RWPE1 (cell line): ENCODE measurements at regions not wholly inside any gene's neighbourhood (a gene's known extent, or its start where the extent isn't known, plus 50 kb on each side); places are given as distances from the start of the nearest gene placed in this dataset.

Experiments used
- CTCF ChIA-PET: fragments of 350-600 bp; sonication (Branson Sonifier 250); formaldehyde crosslinking; extraction: SDS; loops from one replicate; lab custom pipeline; 2021; lab: Yijun Ruan, JAX
- POLR2A ChIA-PET: fragments of 400-600 bp; formaldehyde crosslinking; extraction: SDS; loops from one replicate; lab custom pipeline; 2020; ENCODE audit warnings: antibody characterized with exemption; ENCODE audit not compliant: low non-redundant PET; lab: Yijun Ruan, JAX
- DNase-seq: peaks from one replicate; pipeline ENCODE4 v3.0.0; 2012; ENCODE audit warnings: low spot score
- H3K27ac ChIP-seq: fragments of 450-650 bp; 2 replicates; pipeline ENCODE4 v1.5.1; 2017
- CTCF ChIP-seq: fragments of 450-650 bp; conservative IDR thresholded peaks from 2 replicates; pipeline ENCODE4 v1.5.1; 2017; ENCODE audit warnings: low read depth, mild to moderate bottlenecking

GRCh38 chr3:153951276-153951675 is 169.9 kb upstream of the ARHGEF26 start:
- H3K27ac ChIP-seq = no peak overlapping the region
- no peak for TF ChIP-seq CTCF
- CTCF ChIA-PET = no interaction called here
- no peak for DNase-seq
- POLR2A ChIA-PET = no interaction called here

- no peak for TF ChIP-seq CTCF
- CTCF ChIA-PET = no interaction called here
- POLR2A ChIA-PET = no interaction called here
- no peak for DNase-seq
- H3K27ac ChIP-seq = no peak overlapping the region
Observed at GRCh38 chr3:153952091-153952490, 169.1 kb upstream of the ARHGEF26 start.

GRCh38 chr3:153956613-153957012 is 164.6 kb upstream of the ARHGEF26 start:
- ChIA-PET CTCF (no interaction called here), POLR2A (no interaction called here)
- TF ChIP-seq CTCF = no peak
- DNase-seq = no peak
- no peak overlapping the region for H3K27ac ChIP-seq

GRCh38 chr3:153957421-153957820 is 163.8 kb upstream of the ARHGEF26 start:
- ChIA-PET CTCF (no interaction called here), POLR2A (no interaction called here)
- no peak for TF ChIP-seq CTCF
- no peak for DNase-seq
- no peak overlapping the region for H3K27ac ChIP-seq

GRCh38 chr3:153958635-153959595 is 162.3 kb upstream of the ARHGEF26 start:
- ChIA-PET POLR2A (no interaction called here), CTCF (no interaction called here)
- DNase-seq = no peak
- no peak overlapping the region for H3K27ac ChIP-seq
- no peak for TF ChIP-seq CTCF

- CTCF ChIA-PET = no interaction called here
- DNase-seq = no peak
- POLR2A ChIA-PET = no interaction called here
- H3K27ac ChIP-seq = no peak overlapping the region
- no peak for TF ChIP-seq CTCF
Observed at GRCh38 chr3:153960458-153961074, 160.6 kb upstream of the ARHGEF26 start.
